Loucy (cell line): ENCODE measurements at regions not wholly inside any gene's neighbourhood (a gene's known extent, or its start where the extent isn't known, plus 50 kb on each side); places are given as distances from the start of the nearest gene placed in this dataset.
"Not testable (repeated sequence)": the region's sequence is repeated elsewhere in the genome, so short reads cannot be mapped to it uniquely, and the experiment has no call there.

Experiments
- H2AFZ ChIP-seq: fragments of 200-600 bp; sonication (generic); 2 replicates; pipeline ENCODE4 v1.6.0; 2016; ENCODE audit warnings: antibody characterized with exemption, mild to moderate bottlenecking, low read length, moderate library complexity
- H3F3A ChIP-seq: fragments of 200-600 bp; 2 replicates; pipeline ENCODE4 v1.6.0; 2016; ENCODE audit warnings: antibody characterized with exemption, low read depth, mild to moderate bottlenecking
- H3K27me3 ChIP-seq: fragments of 200-600 bp; sonication (generic); 2 replicates; pipeline ENCODE4 v1.6.1; 2014; ENCODE audit warnings: low read length, mild to moderate bottlenecking; ENCODE audit not compliant: insufficient read depth, poor library complexity, severe bottlenecking
- H3K36me3 ChIP-seq: fragments of 200-600 bp; sonication (generic); 2 replicates; pipeline ENCODE4 v1.6.1; 2016; ENCODE audit warnings: low read length; ENCODE audit not compliant: insufficient read depth
- H3K4me1 ChIP-seq: fragments of 200-600 bp; sonication (generic); 2 replicates; pipeline ENCODE4 v1.5.1; 2014; ENCODE audit warnings: low read length, mild to moderate bottlenecking; ENCODE audit not compliant: insufficient read depth, poor library complexity, severe bottlenecking
- H3K4me2 ChIP-seq: fragments of 200-600 bp; sonication (generic); 2 replicates; pipeline ENCODE4 v1.6.0; 2014; ENCODE audit warnings: antibody characterized with exemption, low read length, low read depth, mild to moderate bottlenecking; ENCODE audit not compliant: poor library complexity, severe bottlenecking
- H3K4me3 ChIP-seq: fragments of 200-600 bp; sonication (generic); 2 replicates; pipeline ENCODE4 v1.5.1; 2014; ENCODE audit warnings: low read length, mild to moderate bottlenecking, mixed read lengths; ENCODE audit not compliant: poor library complexity, severe bottlenecking
- H3K79me2 ChIP-seq: fragments of 200-600 bp; sonication (generic); 2 replicates; pipeline ENCODE4 v1.6.1; 2014; ENCODE audit warnings: low read length; ENCODE audit not compliant: insufficient read depth
- H3K9ac ChIP-seq: fragments of 200-600 bp; sonication (generic); 2 replicates; pipeline ENCODE4 v1.6.0; 2014; ENCODE audit warnings: mild to moderate bottlenecking, low read depth, low read length, moderate library complexity; ENCODE audit not compliant: poor library complexity, severe bottlenecking
- H3K9me2 ChIP-seq: fragments of 200-600 bp; sonication (generic); replicated peaks from 2 replicates; pipeline ENCODE4 v1.6.1; 2016; ENCODE audit warnings: low read depth, low read length, mixed read lengths
- H3K9me3 ChIP-seq: fragments of 200-600 bp; sonication (generic); 2 replicates; pipeline ENCODE4 v1.6.1; 2014; ENCODE audit warnings: mild to moderate bottlenecking, antibody characterized with exemption, low read length, low read depth; ENCODE audit not compliant: insufficient read depth
- H4K20me1 ChIP-seq: fragments of 200-600 bp; sonication (generic); 2 replicates; pipeline ENCODE4 v1.6.0; 2014; ENCODE audit warnings: antibody characterized with exemption, low read length, mild to moderate bottlenecking; ENCODE audit not compliant: insufficient read depth, poor library complexity, severe bottlenecking
- CTCF ChIP-seq: fragments of 200-600 bp; sonication (generic); conservative IDR thresholded peaks from 2 replicates; pipeline ENCODE4 v1.5.1; 2014; ENCODE audit warnings: mild to moderate bottlenecking, antibody characterized with exemption, low read length
- EZH2phosphoT487 ChIP-seq: fragments of 200-600 bp; IDR thresholded peaks from 2 replicates; pipeline ENCODE4 v1.6.1; 2018; ENCODE audit warnings: antibody characterized with exemption, mild to moderate bottlenecking, moderate library complexity, borderline replicate concordance

DNA sequence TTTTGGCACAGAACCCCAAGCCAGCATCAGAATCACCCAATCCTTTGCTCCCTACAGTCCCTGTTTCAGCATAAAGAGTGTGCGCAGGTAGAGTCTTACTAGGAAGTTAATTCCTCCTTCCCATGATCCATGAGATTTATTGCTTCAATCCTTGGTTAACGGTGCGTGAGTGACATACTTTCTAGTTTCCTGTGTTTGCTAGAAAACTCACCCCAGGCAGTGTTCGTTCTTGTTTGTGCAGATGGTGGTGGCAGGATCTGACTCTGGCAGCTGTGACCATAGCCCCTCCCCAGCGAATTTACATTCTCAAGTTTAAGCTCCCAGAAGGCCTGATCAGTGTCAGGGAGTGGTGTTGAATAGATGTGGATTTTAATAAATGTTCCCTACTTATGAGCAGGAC is 106.7 kb upstream of the CCT8L2 start:
- Histone ChIP-seq H3K4me2 (no peak overlapping the region), H3K4me3 (no peak overlapping the region), H3K79me2 (no peaks in the 10 kb centered on the region), H2AFZ (no peak overlapping the region), H3F3A (no peaks in the 10 kb centered on the region), H3K27me3 (no peaks in the 10 kb centered on the region), H3K36me3 (no peaks in the 10 kb centered on the region), H3K9ac (no peak overlapping the region), H3K4me1 (no peaks in the 10 kb centered on the region), H4K20me1 (no peaks in the 10 kb centered on the region), H3K9me2 (no peaks in the 10 kb centered on the region), H3K9me3 (no peaks in the 10 kb centered on the region)
- TF ChIP-seq CTCF (no peak), EZH2phosphoT487 (no peak)

- H3K9me3 ChIP-seq, H2AFZ ChIP-seq, H3K27me3 ChIP-seq, H3K9ac ChIP-seq, H4K20me1 ChIP-seq, H3K4me3 ChIP-seq, H3K4me2 ChIP-seq, H3K79me2 ChIP-seq, H3K36me3 ChIP-seq, H3F3A ChIP-seq, H3K4me1 ChIP-seq, H3K9me2 ChIP-seq: not testable (repeated sequence)
Measured at GRCh38 chr22:16697492-16698044, 105.0 kb upstream of the CCT8L2 start.

DNA sequence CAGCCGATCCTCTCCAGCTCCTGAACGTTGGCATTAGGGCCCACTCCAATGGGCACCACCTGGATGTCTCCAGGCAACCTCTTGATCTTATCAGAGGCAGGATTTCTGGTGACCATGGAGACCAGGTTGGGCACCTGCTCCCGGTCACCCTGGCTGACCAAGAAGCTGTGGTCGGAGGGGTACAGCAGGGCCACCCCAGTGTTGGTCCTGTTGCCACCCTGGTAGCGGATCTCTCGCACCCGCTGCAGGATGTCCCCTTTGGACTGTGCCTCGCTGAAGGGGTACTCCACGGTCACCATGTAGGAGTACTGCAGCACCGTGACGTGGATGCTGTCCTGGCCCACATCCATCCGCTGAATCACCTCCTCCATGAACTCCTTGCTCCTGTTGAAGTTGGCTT is 104.3 kb upstream of the CCT8L2 start:
- not testable (repeated sequence) for H4K20me1 ChIP-seq, H2AFZ ChIP-seq, H3K4me2 ChIP-seq, H3K9me2 ChIP-seq, H3K4me1 ChIP-seq, H3K9ac ChIP-seq, H3K27me3 ChIP-seq, H3K36me3 ChIP-seq, H3K4me3 ChIP-seq, H3K79me2 ChIP-seq, H3K9me3 ChIP-seq, H3F3A ChIP-seq

GRCh38 chr22:16695261-16695660 is 102.7 kb upstream of the CCT8L2 start:
- Histone ChIP-seq H3K27me3 (no peaks in the 10 kb centered on the region), H3K9ac (no peak overlapping the region), H2AFZ (no peak overlapping the region), H3K36me3 (no peaks in the 10 kb centered on the region), H3K9me2 (no peaks in the 10 kb centered on the region), H3K4me2 (no peak overlapping the region), H3K79me2 (no peaks in the 10 kb centered on the region), H3K4me3 (no peak overlapping the region), H4K20me1 (no peaks in the 10 kb centered on the region), H3K9me3 (no peaks in the 10 kb centered on the region), H3F3A (no peaks in the 10 kb centered on the region), H3K4me1 (no peaks in the 10 kb centered on the region)
- no peak for TF ChIP-seq EZH2phosphoT487
- no peak for TF ChIP-seq CTCF
